CD4-positive, alpha-beta memory T cell (primary cell): ENCODE measurements at regions not wholly inside any gene's neighbourhood (a gene's known extent, or its start where the extent isn't known, plus 50 kb on each side); places are given as distances from the start of the nearest gene placed in this dataset.

Source experiments
- CTCF ChIA-PET: fragments of 350-600 bp; sonication (Branson Sonifier 250); formaldehyde crosslinking; loops from one replicate; lab custom pipeline; 2021; ENCODE audit warnings: inconsistent platforms; ENCODE audit not compliant: partially characterized antibody; lab: Charles Lee
- POLR2A ChIA-PET: fragments of 350-600 bp; sonication (Branson Sonifier 250); formaldehyde crosslinking; loops from one replicate; lab custom pipeline; 2021; ENCODE audit not compliant: partially characterized antibody; lab: Charles Lee
- DNase-seq, 5 donors: peaks; one replicate each; pipeline versions ENCODE4 v3.0.0 to v3.0.0-alpha.2; 2020 to 2022; ENCODE audit warnings: mixed read lengths in 1 of 5
- H3K27ac ChIP-seq: one replicate; pipeline ENCODE4 v1.7.0; 2013; ENCODE audit warnings: low read depth, low read length
- H3K27me3 ChIP-seq: 2 replicates; pipeline ENCODE4 v1.7.0; 2013; ENCODE audit warnings: mild to moderate bottlenecking, low read length, moderate library complexity; ENCODE audit not compliant: insufficient read depth
- H3K36me3 ChIP-seq: 2 replicates; pipeline ENCODE4 v1.7.0; 2013; ENCODE audit warnings: mild to moderate bottlenecking, low read length, moderate library complexity; ENCODE audit not compliant: insufficient read depth
- H3K4me1 ChIP-seq: 2 replicates; pipeline ENCODE4 v1.7.0; 2013; ENCODE audit warnings: mild to moderate bottlenecking, low read length, moderate library complexity; ENCODE audit not compliant: insufficient read depth
- H3K4me3 ChIP-seq, 2 donors: one replicate each; pipeline ENCODE4 v1.7.0; 2013; ENCODE audit warnings: low read length in 2 of 2, mild to moderate bottlenecking in 1 of 2
- H3K9me3 ChIP-seq, 2 donors: one replicate each; pipeline ENCODE4 v1.7.0; 2013; ENCODE audit warnings: low read length in 2 of 2, control low read depth in 1 of 2; ENCODE audit not compliant: control insufficient read depth in 1 of 2
- H3K27ac Mint-ChIP-seq, 7 donors: one replicate each; pipeline ENCODE4 v1.8.0; 2020 to 2021; ENCODE audit warnings: mixed read lengths in 7 of 7, mild to moderate bottlenecking in 6 of 7, inconsistent platforms in 3 of 7, moderate library complexity in 3 of 7
- H3K27me3 Mint-ChIP-seq, 2 donors: one replicate each; pipeline ENCODE4 v1.8.0; 2020 to 2021; ENCODE audit warnings: mixed read lengths in 2 of 2
- H3K36me3 Mint-ChIP-seq, 2 donors: one replicate each; pipeline ENCODE4 v1.8.0; 2020 to 2021; ENCODE audit warnings: mixed read lengths in 2 of 2, inconsistent platforms in 1 of 2, mild to moderate bottlenecking in 1 of 2
- H3K4me1 Mint-ChIP-seq, 4 donors: one replicate each; pipeline ENCODE4 v1.8.0; 2020 to 2021; ENCODE audit warnings: mixed read lengths in 4 of 4, mild to moderate bottlenecking in 1 of 4
- H3K4me3 Mint-ChIP-seq, 8 donors: one replicate each; pipeline ENCODE4 v1.8.0; 2020 to 2021; ENCODE audit warnings: mixed read lengths in 8 of 8, mild to moderate bottlenecking in 7 of 8, moderate library complexity in 6 of 8, inconsistent platforms in 3 of 8
- H3K9me3 Mint-ChIP-seq, 8 donors: one replicate each; pipeline ENCODE4 v1.8.0; 2020 to 2021; ENCODE audit warnings: mixed read lengths in 8 of 8, mild to moderate bottlenecking in 5 of 8, inconsistent platforms in 3 of 8, moderate library complexity in 1 of 8
- intact Hi-C: fragments of 100-400 bp; cut with micrococcal nuclease; formaldehyde crosslinking; loops from one replicate; pipeline ENCODE4 v1.15.1; 2023

- CTCF ChIA-PET: no interaction called here
- Mint-ChIP-seq H3K27ac (no peak overlapping the region), H3K27me3 (no peaks in the 10 kb centered on the region)
These were observed 1003.6 kb downstream of the CDH9 start for GRCh38 chr5:26034813-26035212.

GRCh38 chr5:26031481-26031880 lies 1006.9 kb downstream of the CDH9 start:
- Histone ChIP-seq H3K27ac (no peak overlapping the region), H3K27me3 (no peaks in the 10 kb centered on the region), H3K4me3 (no peak overlapping the region), H3K9me3 (peaks cover 0 to 3% of the 10 kb centered on the region in 2 donors), H3K36me3 (no peaks in the 10 kb centered on the region), H3K4me1 (no peaks in the 10 kb centered on the region)
- ChIA-PET CTCF (interaction anchor here (1.0 kb wide), 1 partner anchor 64 kb away, joined by 3 read pairs; no protein-coding TSS in a partner anchor), POLR2A (no interaction called here)
- intact Hi-C loops: no loop called here
- Mint-ChIP-seq H3K27ac (no peak overlapping the region), H3K27me3 (no peaks in the 10 kb centered on the region), H3K36me3 (no peaks in the 10 kb centered on the region), H3K4me1 (no peaks in the 10 kb centered on the region), H3K4me3 (no peak overlapping the region), H3K9me3 (peaks cover 0 to 11% (median 7%) of the 10 kb centered on the region in 8 donors)
- DNase-seq: no peak

More at GRCh38 chr5:26034813-26035212, 1003.6 kb downstream of the CDH9 start:
- Histone ChIP-seq H3K27ac (no peak overlapping the region), H3K4me3 (no peak overlapping the region), H3K36me3 (no peaks in the 10 kb centered on the region), H3K27me3 (no peaks in the 10 kb centered on the region), H3K4me1 (no peaks in the 10 kb centered on the region), H3K9me3 (peaks cover 0 to 3% of the 10 kb centered on the region in 2 donors)
- no peak for DNase-seq
- Mint-ChIP-seq H3K36me3 (no peaks in the 10 kb centered on the region), H3K4me3 (no peak overlapping the region), H3K4me1 (no peaks in the 10 kb centered on the region), H3K9me3 (peaks cover 2 to 19% (median 11%) of the 10 kb centered on the region in 8 donors)
- POLR2A ChIA-PET: no interaction called here
- intact Hi-C loops: no loop called here

DNA sequence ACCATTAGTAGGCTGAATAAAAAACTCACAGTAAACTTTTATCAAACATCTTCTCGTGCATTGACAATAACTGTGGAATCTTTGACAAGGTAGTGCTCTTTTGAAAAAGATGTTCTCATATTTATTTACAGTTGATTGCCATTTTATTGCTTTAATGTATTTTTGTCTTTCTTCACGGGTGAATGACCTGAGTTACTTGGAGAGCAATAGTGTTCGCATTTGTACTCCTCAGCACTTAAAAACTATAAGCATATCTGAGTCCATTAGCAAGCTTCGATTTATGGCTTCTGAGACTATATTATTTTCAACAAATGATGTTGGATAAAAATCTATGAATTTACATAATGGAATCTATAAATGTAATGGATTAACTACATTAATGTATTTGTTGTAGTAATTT lies 1012.3 kb downstream of the CDH9 start:
- H3K27ac Mint-ChIP-seq: no peak overlapping the region
- POLR2A ChIA-PET: no interaction called here
- Histone ChIP-seq H3K4me3 (no peak overlapping the region), H3K36me3 (no peaks in the 10 kb centered on the region), H3K27me3 (no peaks in the 10 kb centered on the region), H3K9me3 (no peaks in the 10 kb centered on the region), H3K27ac (no peak overlapping the region), H3K4me1 (no peaks in the 10 kb centered on the region)
- H3K9me3 Mint-ChIP-seq: peaks cover 0 to 11% (median 5%) of the 10 kb centered on the region in 8 donors
- no peaks in the 10 kb centered on the region for H3K27me3 Mint-ChIP-seq
- H3K4me1 Mint-ChIP-seq: no peaks in the 10 kb centered on the region
- H3K4me3 Mint-ChIP-seq: no peak overlapping the region
- no peak for DNase-seq
- intact Hi-C loops: no loop called here
- no peaks in the 10 kb centered on the region for H3K36me3 Mint-ChIP-seq
- CTCF ChIA-PET: no interaction called here

GRCh38 chr5:26024774-26025173 lies 1013.6 kb downstream of the CDH9 start:
- ChIA-PET CTCF (no interaction called here), POLR2A (no interaction called here)
- no peaks in the 10 kb centered on the region for H3K27me3 ChIP-seq
- no peak overlapping the region for H3K4me3 ChIP-seq
- Mint-ChIP-seq H3K9me3 (peaks cover 0 to 11% (median 4%) of the 10 kb centered on the region in 8 donors), H3K36me3 (no peaks in the 10 kb centered on the region), H3K4me1 (no peaks in the 10 kb centered on the region), H3K27ac (no peak overlapping the region), H3K27me3 (no peaks in the 10 kb centered on the region), H3K4me3 (no peak overlapping the region)
- DNase-seq: no peak
- no peak overlapping the region for H3K27ac ChIP-seq
- intact Hi-C loops: no loop called here
- H3K9me3 ChIP-seq: no peaks in the 10 kb centered on the region
- no peaks in the 10 kb centered on the region for H3K36me3 ChIP-seq
- H3K4me1 ChIP-seq: no peaks in the 10 kb centered on the region

DNA sequence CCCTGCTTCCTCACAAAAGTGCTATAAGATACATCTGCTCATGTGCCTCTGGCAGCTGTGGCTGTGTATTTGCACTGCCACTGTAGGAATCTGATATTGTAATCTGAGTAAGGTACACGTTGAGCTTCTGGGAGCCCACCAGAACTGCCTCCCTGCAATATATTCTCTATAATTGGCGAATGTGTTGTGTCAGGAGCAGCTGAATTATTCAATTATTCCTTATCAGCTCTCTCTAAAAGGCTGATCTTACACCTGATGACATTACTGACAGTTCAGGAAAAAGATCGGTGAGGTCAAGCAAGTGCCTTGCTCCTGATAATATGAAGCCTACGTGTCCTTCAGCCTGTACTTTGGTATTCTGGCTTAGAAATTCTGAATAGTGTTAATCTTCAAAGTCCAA lies 1015.0 kb downstream of the CDH9 start:
- Histone ChIP-seq H3K9me3 (no peaks in the 10 kb centered on the region), H3K27me3 (no peaks in the 10 kb centered on the region), H3K4me1 (no peaks in the 10 kb centered on the region), H3K27ac (no peak overlapping the region), H3K36me3 (no peaks in the 10 kb centered on the region), H3K4me3 (no peak overlapping the region)
- ChIA-PET CTCF (no interaction called here), POLR2A (no interaction called here)
- H3K36me3 Mint-ChIP-seq: no peaks in the 10 kb centered on the region
- H3K4me3 Mint-ChIP-seq: no peak overlapping the region
- peaks cover 0 to 11% (median 4%) of the 10 kb centered on the region in 8 donors for H3K9me3 Mint-ChIP-seq
- no peaks in the 10 kb centered on the region for H3K27me3 Mint-ChIP-seq
- intact Hi-C loops: no loop called here
- no peak for DNase-seq
- no peaks in the 10 kb centered on the region for H3K4me1 Mint-ChIP-seq
- H3K27ac Mint-ChIP-seq: no peak overlapping the region

GRCh38 chr5:26014206-26014605 lies 1024.2 kb downstream of the CDH9 start:
- H3K27me3 Mint-ChIP-seq: no peaks in the 10 kb centered on the region
- no peak for DNase-seq
- Histone ChIP-seq H3K36me3 (no peaks in the 10 kb centered on the region), H3K9me3 (no peaks in the 10 kb centered on the region), H3K4me1 (no peaks in the 10 kb centered on the region), H3K4me3 (no peak overlapping the region), H3K27me3 (no peaks in the 10 kb centered on the region), H3K27ac (no peak overlapping the region)
- CTCF ChIA-PET: no interaction called here
- no peaks in the 10 kb centered on the region for H3K4me1 Mint-ChIP-seq
- no peaks in the 10 kb centered on the region for H3K36me3 Mint-ChIP-seq
- no peak overlapping the region for H3K4me3 Mint-ChIP-seq
- intact Hi-C loops: no loop called here
- H3K27ac Mint-ChIP-seq: no peak overlapping the region
- peaks cover 5 to 38% (median 13%) of the 10 kb centered on the region in 8 donors for H3K9me3 Mint-ChIP-seq
- POLR2A ChIA-PET: no interaction called here

GRCh38 chr5:26012078-26012477 lies 1026.3 kb downstream of the CDH9 start:
- H3K27me3 Mint-ChIP-seq: no peaks in the 10 kb centered on the region
- no peak for DNase-seq
- no peak overlapping the region for H3K4me3 ChIP-seq
- H3K4me1 Mint-ChIP-seq: no peaks in the 10 kb centered on the region
- no peaks in the 10 kb centered on the region for H3K36me3 ChIP-seq
- no peaks in the 10 kb centered on the region for H3K4me1 ChIP-seq
- H3K27ac Mint-ChIP-seq: no peak overlapping the region
- CTCF ChIA-PET: no interaction called here
- no peak overlapping the region for H3K4me3 Mint-ChIP-seq
- H3K9me3 ChIP-seq: no peaks in the 10 kb centered on the region
- no peak overlapping the region for H3K27ac ChIP-seq
- no peaks in the 10 kb centered on the region for H3K36me3 Mint-ChIP-seq
- H3K9me3 Mint-ChIP-seq: peaks cover 4 to 33% (median 11%) of the 10 kb centered on the region in 8 donors
- intact Hi-C loops: no loop called here
- POLR2A ChIA-PET: no interaction called here
- no peaks in the 10 kb centered on the region for H3K27me3 ChIP-seq

DNA sequence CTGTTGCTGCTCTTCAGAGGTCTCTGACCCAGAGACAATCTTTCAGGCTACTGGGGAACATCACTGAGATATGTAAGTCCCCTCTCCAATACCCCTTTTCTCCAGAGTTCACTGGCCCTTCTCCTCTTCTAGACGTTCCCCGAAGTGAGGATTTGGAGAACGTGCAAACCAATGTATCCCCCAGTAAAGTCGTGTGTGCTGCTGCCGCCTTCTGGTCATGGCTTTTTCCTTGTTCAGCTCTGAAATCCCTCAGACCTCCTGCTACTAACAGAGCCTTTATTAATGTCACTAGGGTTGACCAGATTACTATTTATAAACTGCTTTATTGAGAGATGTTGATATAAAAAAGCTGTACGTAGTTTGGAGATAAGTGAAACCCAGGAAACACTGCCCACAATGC lies 1028.6 kb downstream of the CDH9 start:
- H3K27ac Mint-ChIP-seq: no peak overlapping the region
- Histone ChIP-seq H3K9me3 (no peaks in the 10 kb centered on the region), H3K27me3 (no peaks in the 10 kb centered on the region), H3K27ac (no peak overlapping the region), H3K4me3 (no peak overlapping the region), H3K4me1 (no peaks in the 10 kb centered on the region), H3K36me3 (no peaks in the 10 kb centered on the region)
- H3K36me3 Mint-ChIP-seq: no peaks in the 10 kb centered on the region
- H3K4me3 Mint-ChIP-seq: no peak overlapping the region
- CTCF ChIA-PET: no interaction called here
- intact Hi-C loops: no loop called here
- DNase-seq: no peak
- peaks cover 3 to 26% (median 7%) of the 10 kb centered on the region in 8 donors for H3K9me3 Mint-ChIP-seq
- POLR2A ChIA-PET: no interaction called here
- H3K27me3 Mint-ChIP-seq: no peaks in the 10 kb centered on the region
- H3K4me1 Mint-ChIP-seq: no peaks in the 10 kb centered on the region
